NCI-H2081 (cell line): ENCODE measurements at regions not wholly inside any gene's neighbourhood (a gene's known extent, or its start where the extent isn't known, plus 50 kb on each side); places are given as distances from the start of the nearest gene placed in this dataset.
A peak's percentile ranks its signal among the peaks of the same experiment; 100 is the strongest.

Experiments
- DNase-seq, 2 experiments: peaks; one replicate each; lab custom pipeline; 2025; lab: John Stamatoyannopoulos, UW

- DNase-seq = no peak
Measured at GRCh38 chr16:51035711-51036110, 115.4 kb downstream of the SALL1 start.

GRCh38 chr16:51035110-51035498, 116.0 kb downstream of the SALL1 start:
- no peak for DNase-seq

GRCh38 chr16:51034481-51035109, 116.5 kb downstream of the SALL1 start:
- peak; percentile 74 to 82 for DNase-seq

GRCh38 chr16:51031598-51031997, 119.5 kb downstream of the SALL1 start:
- no peak for DNase-seq

- no peak for DNase-seq
Measured at GRCh38 chr16:51030516-51030915, 120.6 kb downstream of the SALL1 start.

GRCh38 chr16:51025588-51026290, 125.3 kb downstream of the SALL1 start:
- DNase-seq = no peak

- no peak for DNase-seq
Measured at GRCh38 chr16:51024703-51025102, 126.4 kb downstream of the SALL1 start.

- no peak for DNase-seq
Measured at GRCh38 chr16:51022955-51023354, 128.1 kb downstream of the SALL1 start.

GRCh38 chr16:51019617-51020016, 131.5 kb downstream of the SALL1 start:
- DNase-seq = no peak

- DNase-seq = no peak
Measured at GRCh38 chr16:51017969-51018368, 133.1 kb downstream of the SALL1 start.

GRCh38 chr16:51012396-51012795, 138.7 kb downstream of the SALL1 start:
- no peak for DNase-seq

- DNase-seq = no peak
Measured at GRCh38 chr16:51010817-51011216, 140.3 kb downstream of the SALL1 start.

GRCh38 chr16:51009813-51010212, 141.3 kb downstream of the SALL1 start:
- no peak for DNase-seq

GRCh38 chr16:51009359-51009758, 141.7 kb downstream of the SALL1 start:
- no peak for DNase-seq

GRCh38 chr16:51008607-51009006, 142.5 kb downstream of the SALL1 start:
- DNase-seq = no peak

GRCh38 chr16:51008037-51008436, 143.0 kb downstream of the SALL1 start:
- no peak for DNase-seq

- no peak for DNase-seq
Measured at GRCh38 chr16:51003850-51004566, 147.1 kb downstream of the SALL1 start.

- no peak for DNase-seq
Measured at GRCh38 chr16:51002881-51003490, 148.1 kb downstream of the SALL1 start.

GRCh38 chr16:50999181-50999580, 151.9 kb downstream of the SALL1 start:
- no peak for DNase-seq

GRCh38 chr16:50998411-50998810, 152.7 kb downstream of the SALL1 start:
- DNase-seq = no peak

GRCh38 chr16:50997679-50998078, 153.4 kb downstream of the SALL1 start:
- DNase-seq = no peak

- peak in 1 of 2 experiments; percentile 4 for DNase-seq
Measured at GRCh38 chr16:50996830-50997186, 154.3 kb downstream of the SALL1 start.
